ENCODE measurements at regions not wholly inside any gene's neighbourhood (a gene's known extent, or its start where the extent isn't known, plus 50 kb on each side); places are given as distances from the start of the nearest gene placed in this dataset.

- no peak for TF ChIP-seq ZNF3 (CRISPR knock-in tag; IDR thresholded peaks at IDR 0.05)
- no peak for TF ChIP-seq MYC (IDR thresholded peaks at IDR 0.05; ENCODE audit: low read depth, low read length)
- no peak for TF ChIP-seq MYC (CRISPR knock-in tag; IDR thresholded peaks at IDR 0.05; ENCODE audit: borderline replicate concordance, low read depth)
- no peak for TF ChIP-seq GATAD2B (IDR thresholded peaks at IDR 0.05; ENCODE audit: borderline replicate concordance)
- no peak for TF ChIP-seq STAG1 (CRISPR knock-in tag; IDR thresholded peaks at IDR 0.05; ENCODE audit: borderline replicate concordance)
- no peak for TF ChIP-seq HIVEP1 (CRISPR knock-in tag; IDR thresholded peaks at IDR 0.05)
- no peak for TF ChIP-seq NFE2L1 (tag; IDR thresholded peaks at IDR 0.05; ENCODE audit: borderline replicate concordance, low read depth)
- peak; percentile 57 for TF ChIP-seq CTCFL (IDR thresholded peaks at IDR 0.05; ENCODE audit: borderline replicate concordance, insufficient read depth, low read depth, low read length, poor library complexity, severe bottlenecking)
- TF ChIP-seq FOXK1 (CRISPR knock-in tag; IDR thresholded peaks at IDR 0.05; ENCODE audit: borderline replicate concordance): no peak
- TF ChIP-seq NBN (IDR thresholded peaks at IDR 0.05; ENCODE audit: low read depth): no peak
- peak; percentile 40 to 51 (median 48); a peak in 4 of 6 replicates for TF ChIP-seq CTCF (IDR thresholded peaks at IDR 0.05 in 2 of 3, conservative IDR thresholded peaks at IDR 0.05 in 1 of 3; ENCODE audit: insufficient read depth in 2 of 3, low read depth in 1 of 3, low read length in 3 of 3)
- TF ChIP-seq CHD4 (IDR thresholded peaks at IDR 0.05; ENCODE audit: insufficient read depth, insufficient replicate concordance, low read depth, low read length, poor library complexity, severe bottlenecking): no peak
- TF ChIP-seq ETV5 (CRISPR knock-in tag; IDR thresholded peaks at IDR 0.05; ENCODE audit: low read depth): no peak
- no peak for TF ChIP-seq E2F8 (IDR thresholded peaks at IDR 0.05; ENCODE audit: low read depth, partially characterized antibody)
- no peak for TF ChIP-seq PBX2 (CRISPR knock-in tag; IDR thresholded peaks at IDR 0.05; ENCODE audit: low read depth)
- TF ChIP-seq PBX2 (tag; conservative IDR thresholded peaks at IDR 0.05; ENCODE audit: low read depth): no peak
- TF ChIP-seq ZNF354B (CRISPR knock-in tag; IDR thresholded peaks at IDR 0.05): no peak
- TF ChIP-seq ASH1L (IDR thresholded peaks at IDR 0.05; ENCODE audit: borderline replicate concordance, low read depth, partially characterized antibody): no peak
These were observed 150.6 kb downstream of the ERCC6L2 start (continued) for GRCh38 chr9:96025995-96026602.
